Neural progenitor cell (in vitro differentiated cells): ENCODE measurements at regions not wholly inside any gene's neighbourhood (a gene's known extent, or its start where the extent isn't known, plus 50 kb on each side); places are given as distances from the start of the nearest gene placed in this dataset.

ENCODE experiments used
- CTCF ChIP-seq: fragments of 200-600 bp; sonication (generic); IDR thresholded peaks from 2 replicates; pipeline ENCODE4 v1.5.1; 2017; ENCODE audit warnings: antibody characterized with exemption, mild to moderate bottlenecking
- EZH2 ChIP-seq: fragments of 200-600 bp; sonication (generic); IDR thresholded peaks from 2 replicates; pipeline ENCODE4 v1.6.1; 2017; ENCODE audit warnings: antibody characterized with exemption, mild to moderate bottlenecking, moderate library complexity
- EZH2phosphoT487 ChIP-seq: fragments of 200-600 bp; sonication (generic); IDR thresholded peaks from 2 replicates; pipeline ENCODE4 v1.6.1; 2017; ENCODE audit warnings: antibody characterized with exemption

- no peak for TF ChIP-seq EZH2
- TF ChIP-seq CTCF, result no peak
- no peak for TF ChIP-seq EZH2phosphoT487
These were observed 318.5 kb upstream of the UMPS start for GRCh38 chr3:124411728-124412127.
